T-cell (primary cell): ENCODE measurements at regions not wholly inside any gene's neighbourhood (a gene's known extent, or its start where the extent isn't known, plus 50 kb on each side); places are given as distances from the start of the nearest gene placed in this dataset.
"Not testable (repeated sequence)": the region's sequence is repeated elsewhere in the genome, so short reads cannot be mapped to it uniquely, and the experiment has no call there.

ENCODE experiments used
- ATAC-seq, 4 experiments: fragments of 200-7000 bp in 3 of 4; fragments of 150-1000 bp in 1 of 4; cut with Tn5 transposase; replicated peaks in 1 of 4; 1 replicate in 3 of 4; 2 replicates in 1 of 4; pipeline ENCODE4 v1.10.0; 2021; ENCODE audit warnings: moderate library complexity in 3 of 4, mild to moderate bottlenecking in 2 of 4, moderate number of reproducible peaks in 1 of 4
- CTCF ChIA-PET, 2 donors: fragments of 300-600 bp; sonication (Branson Sonifier 250); formaldehyde crosslinking; loops; one replicate each; lab custom pipeline; 2022; ENCODE audit warnings: antibody characterized with exemption in 2 of 2; lab: Charles Lee
- POLR2A ChIA-PET, 2 donors: fragments of 300-600 bp; sonication (Branson Sonifier 250); formaldehyde crosslinking; loops; one replicate each; lab custom pipeline; 2022; ENCODE audit warnings: antibody characterized with exemption in 2 of 2; lab: Charles Lee
- DNase-seq, 35 experiments: peaks; one replicate each; pipeline versions ENCODE4 v3.0.0 to v3.0.0-alpha.2; 2013 to 2023
- H3K27ac ChIP-seq: one replicate; pipeline ENCODE4 v1.5.1; 2013; ENCODE audit warnings: low read length
- H3K27me3 ChIP-seq, 2 experiments: replicated peaks in 1 of 2; 1 replicate in 1 of 2; 2 replicates in 1 of 2; pipeline versions ENCODE4 v1.6.1 to v1.7.0; 2013; ENCODE audit warnings: low read length in 1 of 2, mixed read lengths in 1 of 2; ENCODE audit not compliant: control insufficient read depth in 2 of 2, insufficient read depth in 2 of 2; ENCODE audit errors: extremely low read depth in 1 of 2
- H3K36me3 ChIP-seq, 2 donors: 1 replicate in 1 of 2; 2 replicates in 1 of 2; pipeline versions ENCODE4 v1.6.1 to v1.7.0; 2013; ENCODE audit warnings: low read length in 1 of 2; ENCODE audit not compliant: control insufficient read depth in 2 of 2, insufficient read depth in 1 of 2; ENCODE audit errors: extremely low read depth in 1 of 2
- H3K4me1 ChIP-seq, 2 experiments: 1 replicate in 1 of 2; 2 replicates in 1 of 2; pipeline versions ENCODE4 v1.6.1 to v1.7.0; 2013; ENCODE audit warnings: low read length in 2 of 2, mixed read lengths in 1 of 2; ENCODE audit not compliant: insufficient read depth in 2 of 2, control insufficient read depth in 1 of 2; ENCODE audit errors: extremely low read depth in 1 of 2
- H3K4me3 ChIP-seq, 2 donors: 1 replicate in 1 of 2; 2 replicates in 1 of 2; pipeline versions ENCODE4 v1.5.1 to v1.7.0; 2013; ENCODE audit warnings: mild to moderate bottlenecking in 2 of 2, low read length in 1 of 2, moderate library complexity in 1 of 2; ENCODE audit not compliant: control insufficient read depth in 1 of 2; ENCODE audit errors: extremely low read depth in 1 of 2
- H3K9me3 ChIP-seq: 2 replicates; pipeline ENCODE4 v1.7.0; 2013
- H3K27ac Mint-ChIP-seq, 2 donors: one replicate each; pipeline ENCODE4 v1.8.0; 2020 to 2021; ENCODE audit warnings: mild to moderate bottlenecking in 2 of 2, mixed read lengths in 2 of 2
- H3K27me3 Mint-ChIP-seq, 2 donors: one replicate each; pipeline ENCODE4 v1.8.0; 2021 to 2022; ENCODE audit warnings: mixed read lengths in 2 of 2
- H3K36me3 Mint-ChIP-seq: one replicate; pipeline ENCODE4 v1.8.0; 2021; ENCODE audit warnings: mixed read lengths
- H3K4me1 Mint-ChIP-seq, 3 donors: one replicate each; pipeline ENCODE4 v1.8.0; 2020 to 2022; ENCODE audit warnings: mixed read lengths in 3 of 3, mild to moderate bottlenecking in 1 of 3
- H3K4me3 Mint-ChIP-seq, 3 donors: one replicate each; pipeline ENCODE4 v1.8.0; 2020 to 2022; ENCODE audit warnings: mild to moderate bottlenecking in 3 of 3, mixed read lengths in 3 of 3, moderate library complexity in 3 of 3
- H3K9me3 Mint-ChIP-seq, 3 donors: one replicate each; pipeline ENCODE4 v1.8.0; 2020 to 2022; ENCODE audit warnings: mixed read lengths in 3 of 3
- WGBS: methylation state at CpG from one replicate; pipeline ENCODE4 v1.1.5; 2013; ENCODE audit warnings: missing lambda C conversion rate; ENCODE audit not compliant: insufficient coverage; 5-methylcytosine and 5-hydroxymethylcytosine counted together

DNA sequence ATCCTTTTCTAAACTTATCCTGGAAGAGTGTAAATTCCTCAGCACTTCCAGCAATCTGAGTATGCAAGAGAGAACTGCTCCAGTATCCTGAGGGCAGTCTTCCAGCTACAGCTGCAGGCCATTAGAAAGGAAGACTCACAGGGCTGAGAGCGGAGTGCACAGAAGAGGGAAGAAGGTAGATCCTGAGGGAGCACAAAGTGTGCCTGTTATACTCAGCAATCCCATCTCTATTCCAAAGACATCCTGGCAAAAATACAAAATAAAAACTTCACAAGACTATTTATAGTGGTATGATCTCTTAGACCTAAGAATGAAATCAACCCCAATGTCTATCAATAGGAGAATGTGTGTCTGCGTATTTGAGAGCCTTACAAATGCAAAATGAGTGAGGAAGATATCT is 292.0 kb downstream of the ZIC1 start:
- no peaks in the 10 kb centered on the region for H3K4me1 Mint-ChIP-seq

GRCh38 chr3:147702509-147702908 is 293.3 kb downstream of the ZIC1 start:
- POLR2A ChIA-PET, result no interaction called here
- CTCF ChIA-PET, result no interaction called here
- H3K36me3 Mint-ChIP-seq, result no peaks in the 10 kb centered on the region

More for the DNA sequence above, 292.0 kb downstream of the ZIC1 start:
- Mint-ChIP-seq H3K9me3 (peaks cover 8 to 18% (median 11%) of the 10 kb centered on the region in 3 donors), H3K4me3 (no peak overlapping the region), H3K36me3 (no peaks in the 10 kb centered on the region), H3K27me3 (no peaks in the 10 kb centered on the region), H3K27ac (no peak overlapping the region)
- ChIA-PET CTCF (no interaction called here), POLR2A (no interaction called here)
- no peak overlapping the region for H3K27ac ChIP-seq
- no CpG with 5 or more reads among the region's 2 CpGs for WGBS
- H3K4me1 ChIP-seq, result no peaks in the 10 kb centered on the region
- H3K4me3 ChIP-seq, result no peak overlapping the region
- ATAC-seq, result no peak
- no peaks in the 10 kb centered on the region for H3K27me3 ChIP-seq
- no peak for DNase-seq
- no peaks in the 10 kb centered on the region for H3K9me3 ChIP-seq
- H3K36me3 ChIP-seq, result no peaks in the 10 kb centered on the region

GRCh38 chr3:147705651-147706051 is 296.5 kb downstream of the ZIC1 start:
- Histone ChIP-seq H3K9me3 (no peaks in the 10 kb centered on the region), H3K27me3 (no peaks in the 10 kb centered on the region), H3K4me1 (no peaks in the 10 kb centered on the region), H3K27ac (no peak overlapping the region), H3K4me3 (no peak overlapping the region), H3K36me3 (no peaks in the 10 kb centered on the region)
- H3K36me3 Mint-ChIP-seq, result no peaks in the 10 kb centered on the region
- no peak overlapping the region for H3K27ac Mint-ChIP-seq
- H3K4me1 Mint-ChIP-seq, result no peaks in the 10 kb centered on the region
- WGBS, result 14% methylated on average over 1 of the region's 2 CpGs
- ChIA-PET POLR2A (no interaction called here), CTCF (no interaction called here)
- DNase-seq, result no peak
- no peak overlapping the region for H3K4me3 Mint-ChIP-seq
- no peak for ATAC-seq
- H3K27me3 Mint-ChIP-seq, result no peaks in the 10 kb centered on the region
- H3K9me3 Mint-ChIP-seq, result peaks cover 3 to 15% (median 6%) of the 10 kb centered on the region in 3 donors

More at GRCh38 chr3:147702509-147702908, 293.3 kb downstream of the ZIC1 start:
- Histone ChIP-seq H3K4me3 (no peak overlapping the region), H3K36me3 (no peaks in the 10 kb centered on the region), H3K27me3 (no peaks in the 10 kb centered on the region), H3K9me3 (no peaks in the 10 kb centered on the region), H3K27ac (no peak overlapping the region), H3K4me1 (no peaks in the 10 kb centered on the region)
- Mint-ChIP-seq H3K9me3 (peaks cover 3 to 15% (median 9%) of the 10 kb centered on the region in 3 donors), H3K27me3 (no peaks in the 10 kb centered on the region), H3K4me3 (no peak overlapping the region), H3K27ac (no peak overlapping the region), H3K4me1 (no peaks in the 10 kb centered on the region)
- no peak for DNase-seq
- no peak for ATAC-seq

- no CpG with 5 or more reads among the region's 1 CpG for WGBS
- H3K27ac Mint-ChIP-seq, H3K4me1 Mint-ChIP-seq, H3K27me3 Mint-ChIP-seq, DNase-seq, H3K4me3 ChIP-seq, H3K4me1 ChIP-seq, CTCF ChIA-PET, H3K36me3 ChIP-seq, H3K4me3 Mint-ChIP-seq, H3K9me3 ChIP-seq, H3K27me3 ChIP-seq, H3K27ac ChIP-seq, POLR2A ChIA-PET, H3K36me3 Mint-ChIP-seq, ATAC-seq, H3K9me3 Mint-ChIP-seq: not testable (repeated sequence)
These were observed 301.6 kb downstream of the ZIC1 start for GRCh38 chr3:147710753-147711152.

GRCh38 chr3:147712357-147712756 is 303.2 kb downstream of the ZIC1 start:
- POLR2A ChIA-PET, result no interaction called here
- ATAC-seq, result no peak
- no peaks in the 10 kb centered on the region for H3K4me1 Mint-ChIP-seq

DNA sequence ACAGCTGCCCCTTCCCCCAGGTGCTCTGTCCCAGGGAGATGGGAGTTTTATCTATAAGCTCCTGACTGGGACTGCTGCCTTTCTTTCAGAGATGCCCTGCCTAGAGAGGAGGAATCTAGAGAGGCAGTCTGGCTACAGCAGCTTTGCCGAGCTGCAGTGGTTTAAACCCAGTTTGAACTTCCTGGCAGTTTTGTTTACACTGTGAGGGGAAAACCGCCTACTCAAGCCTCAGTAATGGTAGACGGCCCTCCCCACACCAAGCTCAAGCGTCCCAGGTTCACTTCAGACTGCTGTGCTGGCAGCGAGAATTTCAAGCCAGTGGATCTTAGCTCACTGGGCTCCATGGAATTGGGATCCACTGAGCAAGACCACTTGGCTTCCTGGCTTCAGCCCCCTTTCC is 303.6 kb downstream of the ZIC1 start:
- H3K9me3 ChIP-seq, H3K27me3 Mint-ChIP-seq, H3K4me3 ChIP-seq, H3K27me3 ChIP-seq, H3K4me1 Mint-ChIP-seq, DNase-seq, ATAC-seq, H3K27ac ChIP-seq, H3K4me1 ChIP-seq, H3K36me3 ChIP-seq, H3K4me3 Mint-ChIP-seq, H3K9me3 Mint-ChIP-seq, POLR2A ChIA-PET, H3K36me3 Mint-ChIP-seq, CTCF ChIA-PET, H3K27ac Mint-ChIP-seq: not testable (repeated sequence)
- WGBS, result 54% methylated on average over 4 of the region's 5 CpGs

More at GRCh38 chr3:147712357-147712756, 303.2 kb downstream of the ZIC1 start:
- Histone ChIP-seq H3K27ac (no peak overlapping the region), H3K9me3 (no peaks in the 10 kb centered on the region), H3K27me3 (no peaks in the 10 kb centered on the region), H3K36me3 (no peaks in the 10 kb centered on the region), H3K4me3 (no peak overlapping the region), H3K4me1 (no peaks in the 10 kb centered on the region)
- no peaks in the 10 kb centered on the region for H3K27me3 Mint-ChIP-seq
- H3K36me3 Mint-ChIP-seq, result no peaks in the 10 kb centered on the region
- H3K9me3 Mint-ChIP-seq, result peaks cover 3 to 6% (median 4%) of the 10 kb centered on the region in 3 donors
- no peak overlapping the region for H3K27ac Mint-ChIP-seq
- no peak overlapping the region for H3K4me3 Mint-ChIP-seq
- no peak for DNase-seq
- CTCF ChIA-PET, result no interaction called here
- WGBS, result 83% methylated on average over 5 of the region's 5 CpGs
